ENCODE measurements at regions not wholly inside any gene's neighbourhood (a gene's known extent, or its start where the extent isn't known, plus 50 kb on each side); places are given as distances from the start of the nearest gene placed in this dataset.
"Not testable (repeated sequence)": the region's sequence is repeated elsewhere in the genome, so short reads cannot be mapped to it uniquely, and the experiment has no call there.

DNA sequence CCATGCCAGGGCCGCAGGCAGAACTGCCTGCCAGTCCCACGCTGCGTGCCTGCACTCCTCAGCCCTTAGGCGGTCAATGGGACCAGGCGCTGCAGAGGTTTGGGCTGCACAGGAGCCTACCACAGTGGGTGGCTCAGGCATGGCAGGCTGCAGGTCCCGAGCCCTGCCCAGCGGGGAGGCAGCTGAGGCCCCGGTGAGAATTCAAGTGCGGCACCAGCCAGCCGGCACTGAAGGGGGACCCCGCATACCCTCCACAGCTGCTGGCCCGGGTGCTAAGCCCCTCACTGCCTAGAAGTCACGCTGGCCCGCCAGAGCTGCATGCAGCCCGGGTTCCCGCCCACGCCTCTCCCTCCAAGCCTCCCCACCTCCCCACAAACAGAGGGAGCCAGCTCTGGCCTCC lies 302.5 kb upstream of the UGT8 start:
- DNase-seq (ENCODE audit: low spot score): no peak

DNA sequence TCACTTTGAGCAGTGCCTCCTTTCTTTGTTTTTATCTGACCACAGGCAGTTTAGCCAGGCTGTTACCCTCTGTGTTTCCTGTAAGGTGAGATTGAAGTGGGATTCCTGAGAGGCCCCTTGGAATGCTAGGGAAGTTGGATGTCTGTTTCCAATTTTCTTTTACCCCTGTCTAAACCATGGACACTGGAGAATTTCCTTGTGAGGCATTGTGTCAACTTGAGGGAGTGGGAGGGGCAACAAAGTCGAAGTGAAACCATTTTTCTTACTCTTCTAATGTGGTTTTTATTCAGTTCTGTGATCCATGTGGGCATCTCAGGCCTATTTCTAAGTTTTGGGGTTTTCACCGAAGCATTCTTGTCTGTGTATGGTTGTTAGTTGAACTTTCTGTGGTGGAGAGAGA lies 296.1 kb upstream of the UGT8 start:
- DNase-seq (ENCODE audit: low spot score): peak; percentile 10

DNA sequence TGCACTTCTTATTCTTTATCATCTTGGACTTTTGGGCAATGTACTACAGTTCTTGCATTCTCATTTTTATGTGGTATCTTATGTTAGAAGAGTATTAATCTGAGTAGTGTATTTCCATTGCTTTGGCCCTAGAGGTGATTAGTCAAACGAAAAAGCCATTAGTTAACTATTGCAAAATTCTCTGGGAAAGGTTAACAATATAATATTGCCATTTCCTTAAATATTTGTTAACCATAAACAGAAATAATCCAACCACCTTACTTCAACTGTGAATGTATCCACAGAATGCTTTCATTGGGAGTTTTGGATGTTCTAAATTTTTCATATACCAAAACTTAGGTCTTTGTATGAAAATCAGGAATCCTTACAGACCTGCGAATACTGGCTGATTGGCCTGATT lies 294.6 kb upstream of the UGT8 start:
- DNase-seq (ENCODE audit: low spot score): no peak

- DNase-seq (ENCODE audit: low spot score): no peak
Measured at GRCh38 chr4:114304567-114304966, 294.0 kb upstream of the UGT8 start.

DNA sequence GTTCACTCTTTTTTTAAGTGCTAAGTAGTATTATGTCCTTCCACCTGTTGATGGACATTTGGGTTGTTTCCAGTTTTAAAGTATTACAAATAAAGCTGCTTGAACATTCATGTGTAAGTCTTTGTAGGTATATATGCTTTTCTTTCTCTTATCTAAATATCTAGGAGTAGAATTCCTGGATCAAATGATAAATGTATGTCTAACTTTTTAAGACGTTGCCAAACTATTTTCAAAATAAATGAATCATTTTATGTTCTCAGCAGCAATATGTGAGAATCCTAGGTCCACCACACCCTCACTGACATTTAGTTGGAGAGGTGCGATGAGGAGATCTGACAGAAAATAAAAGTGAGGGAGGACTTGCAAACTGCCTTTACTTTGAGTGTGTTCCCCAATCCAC lies 291.7 kb upstream of the UGT8 start:
- DNase-seq (ENCODE audit: low spot score): no peak

DNA sequence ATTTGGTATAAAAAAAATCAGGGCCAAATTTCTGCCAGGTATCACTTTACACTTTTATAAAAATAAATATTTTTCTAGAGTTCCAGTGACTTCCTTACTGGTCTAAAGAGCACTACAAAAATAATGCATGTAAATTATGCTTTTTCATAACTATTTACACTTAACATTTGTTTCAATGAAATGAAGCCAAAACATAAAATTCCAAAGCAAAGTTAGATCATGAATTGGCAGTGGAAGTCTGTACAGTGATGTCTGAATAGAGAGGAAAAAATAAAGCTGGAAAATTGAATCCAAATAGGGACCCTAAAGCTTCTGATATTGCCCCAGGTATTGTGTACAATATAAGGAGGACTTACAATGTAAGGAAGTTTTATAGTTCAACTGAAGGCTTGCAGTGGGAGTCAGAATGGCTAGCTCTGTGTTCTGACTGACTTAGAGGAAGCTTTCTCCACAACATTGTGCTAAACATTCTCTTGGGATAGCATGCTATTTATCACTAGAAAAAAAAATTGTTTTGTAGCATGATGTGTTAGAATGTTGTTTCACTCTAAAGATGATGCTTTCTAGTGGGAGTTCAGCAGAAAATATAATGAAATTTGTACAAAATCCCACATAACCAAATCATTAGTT lies 288.2 kb upstream of the UGT8 start:
- no peak for DNase-seq (ENCODE audit: low spot score)

- DNase-seq (ENCODE audit: low spot score): no peak
Measured at GRCh38 chr4:114311787-114312186, 286.8 kb upstream of the UGT8 start.

DNA sequence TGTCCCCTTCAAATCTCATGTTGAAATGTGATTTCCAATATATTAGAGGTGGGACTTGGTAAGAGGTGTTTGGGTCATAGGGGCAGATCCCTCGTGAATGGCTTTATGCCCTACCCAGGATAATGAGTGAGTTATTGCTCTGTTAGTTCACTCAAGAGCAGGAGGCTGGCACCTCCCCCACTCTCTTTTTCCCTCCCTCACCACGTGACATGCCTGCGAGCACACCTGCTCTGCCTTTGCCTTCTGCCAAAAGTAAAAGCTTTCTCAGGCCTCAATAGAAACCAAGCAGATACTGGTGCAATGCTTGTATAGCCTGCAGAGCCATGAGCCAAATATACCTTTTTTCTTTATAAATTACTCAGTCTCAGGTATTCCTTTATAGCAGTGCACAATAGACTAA lies 286.3 kb upstream of the UGT8 start:
- DNase-seq (ENCODE audit: low spot score): no peak

DNA sequence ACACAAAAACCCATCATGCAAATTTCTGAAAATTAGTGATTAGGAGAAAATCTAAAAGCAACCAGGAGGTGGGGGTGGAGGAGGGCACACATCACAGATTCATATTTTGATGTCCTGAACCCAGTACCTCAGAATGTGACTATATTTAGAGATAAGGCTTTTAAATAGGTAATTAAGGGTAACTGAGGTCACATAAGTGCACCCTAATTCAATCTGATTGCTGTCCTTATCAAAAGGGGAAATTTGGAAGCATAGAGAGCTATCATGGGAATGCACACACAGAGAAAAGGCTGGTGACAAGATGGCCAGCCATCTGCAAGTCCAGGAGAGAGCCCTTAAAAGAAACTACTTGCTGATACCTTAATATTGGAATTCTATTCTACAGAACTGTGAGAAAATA lies 281.8 kb upstream of the UGT8 start:
- DNase-seq (ENCODE audit: low spot score): no peak

DNA sequence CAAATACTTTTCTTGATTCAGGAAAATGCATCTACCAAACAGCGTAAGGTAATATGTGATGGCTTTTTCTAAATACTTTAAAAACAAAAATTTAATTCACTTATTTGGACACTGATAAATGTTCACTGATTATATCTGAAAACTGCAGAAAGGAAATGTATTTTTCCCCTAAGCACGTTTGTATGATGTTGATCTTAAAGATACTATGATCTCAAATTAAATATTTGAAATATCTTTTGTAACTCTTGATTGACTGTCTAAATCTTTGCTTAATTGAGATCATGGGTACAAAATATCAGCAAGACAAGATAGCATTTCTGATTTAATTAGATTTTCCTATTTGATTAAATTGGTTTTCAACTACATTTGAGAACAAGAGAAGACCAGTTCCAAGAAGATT lies 281.0 kb upstream of the UGT8 start:
- no peak for DNase-seq (ENCODE audit: low spot score)

GRCh38 chr4:114318309-114318708 lies 280.3 kb upstream of the UGT8 start:
- no peak for DNase-seq (ENCODE audit: low spot score)

DNA sequence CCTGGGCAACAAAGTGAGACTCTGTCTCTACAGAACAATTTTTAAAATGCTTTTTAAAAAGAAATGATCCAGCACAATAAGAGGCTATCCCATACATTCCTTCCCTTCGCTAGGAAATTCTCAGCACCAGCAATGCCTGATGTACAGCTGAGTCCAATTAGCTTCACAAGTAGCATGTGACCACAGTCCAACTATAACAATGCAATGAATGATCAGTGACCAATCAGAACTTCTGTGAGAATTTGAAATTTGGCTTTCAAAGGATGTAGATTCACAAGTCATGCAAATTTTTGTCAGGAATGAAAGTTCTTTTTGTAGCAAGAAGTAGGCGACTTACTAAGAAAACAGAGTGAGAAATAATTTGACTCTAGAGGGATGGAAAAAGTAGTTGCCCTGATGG lies 278.5 kb upstream of the UGT8 start:
- DNase-seq (ENCODE audit: low spot score): no peak

- no peak for DNase-seq (ENCODE audit: low spot score)
Measured at GRCh38 chr4:114321366-114321765, 277.2 kb upstream of the UGT8 start.

DNA sequence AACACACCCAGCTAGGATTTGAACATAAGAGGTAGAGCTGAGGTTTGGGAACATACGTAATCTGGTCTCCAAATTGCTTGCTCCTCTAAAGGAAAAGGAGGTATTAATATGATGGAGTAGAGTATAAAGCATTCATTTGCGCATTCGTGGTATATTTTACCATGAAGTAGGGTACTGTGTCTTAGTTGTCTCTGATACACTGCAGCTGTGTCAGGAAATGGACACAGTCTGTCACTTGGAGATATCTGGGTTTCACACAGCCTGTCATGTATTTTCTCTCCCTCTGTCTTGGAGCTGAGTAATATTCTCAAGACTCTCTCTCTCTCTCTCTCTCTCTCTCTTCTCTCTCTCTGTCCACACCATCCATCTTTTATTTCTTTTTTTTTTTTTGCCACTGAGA lies 274.8 kb upstream of the UGT8 start:
- DNase-seq (ENCODE audit: low spot score): no peak

- no peak for DNase-seq (ENCODE audit: low spot score)
Measured at GRCh38 chr4:114326358-114326757, 272.2 kb upstream of the UGT8 start.

DNA sequence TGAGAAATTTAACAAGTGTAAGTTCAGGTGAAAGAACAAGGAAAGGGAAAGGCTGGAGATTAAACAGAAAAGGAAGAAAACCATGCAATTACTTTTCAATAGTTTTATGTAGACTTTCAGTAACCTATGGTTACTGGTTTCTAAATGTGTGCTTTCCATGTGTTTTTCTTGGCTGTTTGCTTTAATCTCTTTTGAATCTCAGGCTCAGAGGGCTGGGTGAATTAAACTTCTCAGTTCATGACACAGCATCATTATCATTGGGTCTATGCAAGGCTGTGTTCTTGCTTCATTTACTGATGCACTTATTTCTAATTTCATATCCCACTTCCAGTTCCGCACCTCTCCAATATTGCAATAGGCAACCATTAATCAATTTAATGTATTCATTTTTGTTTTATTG lies 266.5 kb upstream of the UGT8 start:
- no peak for DNase-seq (ENCODE audit: low spot score)

- DNase-seq (ENCODE audit: low spot score): not testable (repeated sequence)
Measured at GRCh38 chr4:114334363-114334762, 264.2 kb upstream of the UGT8 start.

DNA sequence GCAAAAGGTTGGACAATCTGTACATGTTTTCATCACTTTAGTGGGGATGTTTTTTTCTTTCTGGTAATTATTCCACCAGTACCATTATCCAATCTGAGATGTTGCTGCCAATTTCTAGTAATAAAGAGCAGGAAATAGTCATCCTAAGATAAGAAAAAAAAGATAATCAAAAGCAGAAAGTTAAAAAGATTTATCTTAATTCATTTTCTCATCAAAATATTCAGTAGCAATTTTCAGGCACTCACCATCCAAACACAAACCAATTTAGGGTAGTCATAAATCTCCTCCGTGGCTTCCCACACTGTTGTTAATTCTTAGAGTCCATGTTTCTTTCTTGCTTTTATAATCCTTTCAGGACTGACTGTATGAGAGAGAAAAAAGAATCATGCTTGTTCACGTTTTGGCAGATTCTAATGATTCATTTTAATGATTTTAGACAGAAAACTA lies 263.7 kb upstream of the UGT8 start:
- DNase-seq (ENCODE audit: low spot score): no peak

GRCh38 chr4:114335339-114335738 lies 263.3 kb upstream of the UGT8 start:
- no peak for DNase-seq (ENCODE audit: low spot score)

GRCh38 chr4:114343015-114343414 lies 255.6 kb upstream of the UGT8 start:
- no peak for DNase-seq (ENCODE audit: low spot score)

- DNase-seq (ENCODE audit: low spot score): no peak
Measured at GRCh38 chr4:114349543-114350175, 248.9 kb upstream of the UGT8 start.

- no peak for DNase-seq (ENCODE audit: low spot score)
Measured at GRCh38 chr4:114358901-114359300, 239.7 kb upstream of the UGT8 start.

DNA sequence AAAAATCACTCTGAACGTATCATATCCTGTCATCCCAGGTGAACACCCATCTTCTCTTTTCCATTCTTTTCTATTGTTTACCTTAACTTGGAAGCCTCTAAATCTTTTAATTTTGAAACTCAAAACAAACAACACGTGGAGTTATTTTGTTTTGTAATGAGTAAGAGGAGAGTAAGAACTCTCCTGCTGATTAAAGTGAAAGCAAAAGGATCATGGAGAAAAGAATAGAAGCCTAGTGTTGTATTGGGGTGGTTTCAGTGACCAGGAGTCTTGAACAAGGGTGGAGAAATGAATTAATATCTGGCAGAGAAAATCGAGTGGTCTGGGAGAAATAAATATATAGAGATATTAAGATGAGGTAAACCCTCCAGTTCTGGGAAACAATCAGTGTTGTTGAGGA lies 237.4 kb upstream of the UGT8 start:
- no peak for DNase-seq (ENCODE audit: low spot score)

GRCh38 chr4:114364857-114365256 lies 233.8 kb upstream of the UGT8 start:
- peak; percentile 11 for DNase-seq (ENCODE audit: low spot score)
